ENCODE measurements at regions not wholly inside any gene's neighbourhood (a gene's known extent, or its start where the extent isn't known, plus 50 kb on each side); places are given as distances from the start of the nearest gene placed in this dataset.
A peak's percentile ranks its signal among the peaks of the same experiment; 100 is the strongest.

- no peak for TF ChIP-seq CTCF (IDR thresholded peaks at IDR 0.05; ENCODE audit: insufficient read depth, missing control alignments)
- DNase-seq (ENCODE audit: insufficient read length, low spot score), result no peak
- FAIRE-seq, result no peak
These were observed 308.3 kb downstream of the DAD1 start for GRCh38 chr14:22280497-22281316.

DNA sequence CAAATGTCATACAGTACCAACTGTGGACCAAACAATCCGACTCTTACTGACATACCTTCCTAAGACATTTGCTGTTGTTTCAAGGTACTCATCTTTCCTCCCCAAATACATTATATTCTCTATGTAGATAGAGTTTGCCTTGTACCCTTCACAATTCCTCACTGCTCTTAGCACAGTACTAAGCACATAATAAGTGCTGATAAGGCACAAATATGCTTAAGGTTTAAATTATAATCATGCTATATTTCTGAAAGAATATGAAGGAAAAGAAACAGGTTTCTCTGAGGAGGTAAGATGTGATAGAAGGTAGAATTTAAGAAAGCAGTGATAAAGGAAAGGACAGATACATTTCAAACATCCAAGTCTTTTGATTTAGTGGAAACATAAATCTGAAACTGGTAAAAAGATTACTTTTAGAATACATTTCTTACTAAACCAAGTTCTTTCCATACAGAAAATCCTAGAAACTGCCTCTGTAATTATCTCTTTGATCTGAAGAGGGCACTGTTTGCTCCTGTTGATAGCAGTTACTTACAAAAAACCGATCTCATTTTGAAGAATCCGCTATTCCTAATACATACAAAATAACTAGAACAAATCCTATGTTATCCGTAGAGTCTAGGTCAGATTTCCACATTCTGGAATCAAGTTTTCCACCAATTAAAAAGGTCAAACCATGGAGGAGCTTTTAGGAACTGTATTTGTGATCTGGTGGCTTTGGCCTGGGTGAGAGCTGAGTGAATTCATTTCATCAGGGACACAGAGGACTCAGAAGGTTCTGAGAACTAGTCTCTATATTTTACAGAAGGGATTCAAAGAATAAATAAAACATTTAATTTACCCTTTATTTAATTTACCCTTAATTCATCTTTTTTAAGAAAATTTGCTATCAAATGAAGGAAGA lies 311.9 kb downstream of the DAD1 start:
- no peak for FAIRE-seq
- DNase-seq (ENCODE audit: insufficient read length, low spot score), result no peak
- peak; percentile 52 for TF ChIP-seq CTCF (IDR thresholded peaks at IDR 0.05; ENCODE audit: insufficient read depth, missing control alignments)

- no peak for DNase-seq (ENCODE audit: insufficient read length, low spot score)
- no peak for FAIRE-seq
- TF ChIP-seq CTCF (IDR thresholded peaks at IDR 0.05; ENCODE audit: insufficient read depth, missing control alignments), result no peak
These were observed 316.9 kb downstream of the DAD1 start for GRCh38 chr14:22271838-22272799.

DNA sequence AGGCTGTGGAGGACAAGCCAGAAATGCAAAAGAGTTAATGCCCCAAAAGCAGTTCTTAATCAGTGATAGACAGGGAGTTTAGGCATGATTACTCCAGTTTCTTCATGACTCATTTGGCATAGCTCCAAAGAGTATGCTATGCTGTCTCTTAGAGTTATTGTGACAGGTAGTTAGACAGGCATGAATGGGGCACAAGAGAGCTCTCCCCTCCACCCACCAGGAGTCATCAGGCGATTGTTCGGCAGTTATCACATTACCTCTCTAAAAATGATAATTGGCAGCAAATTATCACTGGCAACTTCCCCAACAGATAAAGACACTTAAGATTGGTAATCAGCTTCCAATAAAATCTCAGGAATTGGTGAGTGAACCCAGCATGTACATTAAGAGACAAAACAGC lies 320.1 kb downstream of the DAD1 start:
- FAIRE-seq (no peak), DNase-seq (ENCODE audit: insufficient read length, low spot score) (no peak)
- TF ChIP-seq CTCF (IDR thresholded peaks at IDR 0.05; ENCODE audit: insufficient read depth, missing control alignments), result no peak

DNA sequence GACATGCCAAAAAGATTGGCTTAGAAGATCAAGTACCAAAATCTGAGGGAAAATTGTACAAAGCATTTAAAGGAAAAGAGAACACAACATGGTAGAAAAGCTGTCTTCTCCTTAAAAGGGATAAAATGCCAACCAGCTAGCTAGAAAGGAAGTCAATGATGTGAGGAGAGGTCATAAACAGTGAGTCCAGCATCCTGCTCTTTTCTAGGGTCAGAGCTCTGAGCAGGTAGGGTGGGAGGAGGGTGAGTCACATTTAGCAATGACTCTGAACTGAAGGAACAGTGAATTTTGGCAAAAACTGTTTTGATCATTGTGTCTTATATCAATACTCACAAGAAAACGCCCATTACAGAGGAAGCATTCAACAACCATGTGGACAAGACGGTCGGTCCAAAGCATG lies 322.3 kb downstream of the DAD1 start:
- no peak for TF ChIP-seq CTCF (IDR thresholded peaks at IDR 0.05; ENCODE audit: insufficient read depth, missing control alignments)
- FAIRE-seq (no peak), DNase-seq (ENCODE audit: insufficient read length, low spot score) (no peak)

- FAIRE-seq (no peak), DNase-seq (ENCODE audit: insufficient read length, low spot score) (no peak)
- no peak for TF ChIP-seq CTCF (IDR thresholded peaks at IDR 0.05; ENCODE audit: insufficient read depth, missing control alignments)
These were observed 322.9 kb downstream of the DAD1 start for GRCh38 chr14:22266142-22266442.

All from D721Med (cell line).